ENCODE measurements at regions not wholly inside any gene's neighbourhood (a gene's known extent, or its start where the extent isn't known, plus 50 kb on each side); places are given as distances from the start of the nearest gene placed in this dataset.
A peak's percentile ranks its signal among the peaks of the same experiment; 100 is the strongest.

- in situ Hi-C loops (cut with HindIII; ENCODE audit: low sequenced_read_pairs): no loop called here
- DNase-seq (ENCODE audit: low read depth): no peak
- no peak for TF ChIP-seq CTCF (IDR thresholded peaks at IDR 0.05; ENCODE audit: low read depth, low read length, missing control alignments)
These were observed 57.7 kb downstream of the SOX3 start for GRCh38 chrX:140447150-140447549.

GRCh38 chrX:140440876-140441275 is 64.0 kb downstream of the SOX3 start:
- no peak overlapping the region for H3K4me3 ChIP-seq (ENCODE audit: low read depth, low read length)
- no peak for TF ChIP-seq CTCF (IDR thresholded peaks at IDR 0.05; ENCODE audit: low read depth, low read length, missing control alignments)
- DNase-seq (ENCODE audit: low read depth): no peak
- in situ Hi-C loops (cut with HindIII; ENCODE audit: low sequenced_read_pairs): no loop called here

More at GRCh38 chrX:140447150-140447549, 57.7 kb downstream of the SOX3 start:
- no peak overlapping the region for H3K4me3 ChIP-seq (ENCODE audit: low read depth, low read length)

- in situ Hi-C loops (cut with HindIII; ENCODE audit: low sequenced_read_pairs): no loop called here
- no peak for DNase-seq (ENCODE audit: low read depth)
- TF ChIP-seq CTCF (IDR thresholded peaks at IDR 0.05; ENCODE audit: low read depth, low read length, missing control alignments): no peak
- H3K4me3 ChIP-seq (ENCODE audit: low read depth, low read length): peak overlapping the region; percentile 30
These were observed 65.4 kb downstream of the SOX3 start for GRCh38 chrX:140439476-140439875.

- TF ChIP-seq CTCF (IDR thresholded peaks at IDR 0.05; ENCODE audit: low read depth, low read length, missing control alignments): no peak
- in situ Hi-C loops (cut with HindIII; ENCODE audit: low sequenced_read_pairs): no loop called here
- DNase-seq (ENCODE audit: low read depth): no peak
- H3K4me3 ChIP-seq (ENCODE audit: low read depth, low read length): no peak overlapping the region
These were observed 70.5 kb downstream of the SOX3 start for GRCh38 chrX:140434347-140434746.

DNA sequence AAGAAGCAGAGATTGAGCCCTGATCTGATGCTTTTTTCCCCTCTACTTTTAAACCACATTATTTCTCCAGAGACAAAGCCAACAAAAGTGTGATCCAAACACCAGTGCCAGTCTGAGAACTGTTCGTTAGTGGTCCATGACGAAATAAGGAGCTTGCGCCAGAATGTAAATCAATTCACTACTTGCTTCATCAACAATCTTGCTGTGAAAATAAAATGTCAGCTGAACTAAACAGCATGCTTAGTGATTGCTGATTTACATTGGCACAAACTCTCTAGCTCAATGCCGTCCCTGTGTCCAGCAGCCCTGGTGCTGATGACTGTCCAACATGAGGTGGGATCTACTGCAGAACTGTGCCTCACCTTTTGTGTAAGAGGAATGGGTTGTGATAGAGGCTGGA is 71.3 kb downstream of the SOX3 start:
- DNase-seq (ENCODE audit: low read depth): no peak
- in situ Hi-C loops (cut with HindIII; ENCODE audit: low sequenced_read_pairs): no loop called here
- TF ChIP-seq CTCF (IDR thresholded peaks at IDR 0.05; ENCODE audit: low read depth, low read length, missing control alignments): no peak
- H3K4me3 ChIP-seq (ENCODE audit: low read depth, low read length): no peak overlapping the region

- TF ChIP-seq CTCF (IDR thresholded peaks at IDR 0.05; ENCODE audit: low read depth, low read length, missing control alignments): no peak
- DNase-seq (ENCODE audit: low read depth): peak; percentile 19
- no peak overlapping the region for H3K4me3 ChIP-seq (ENCODE audit: low read depth, low read length)
- in situ Hi-C loops (cut with HindIII; ENCODE audit: low sequenced_read_pairs): no loop called here
These were observed 72.3 kb downstream of the SOX3 start for GRCh38 chrX:140432346-140433175.
